AG04450 (cell line): ENCODE measurements at regions not wholly inside any gene's neighbourhood (a gene's known extent, or its start where the extent isn't known, plus 50 kb on each side); places are given as distances from the start of the nearest gene placed in this dataset.

ENCODE experiments used
- CTCF ChIA-PET: fragments of 300-600, 350-600 bp; formaldehyde crosslinking; extraction: SDS; loops from one replicate; lab custom pipeline; 2022; ENCODE audit warnings: antibody characterized with exemption, inconsistent platforms; lab: Charles Lee
- POLR2A ChIA-PET: fragments of 350-600 bp; formaldehyde crosslinking; extraction: SDS; loops from one replicate; lab custom pipeline; 2021; ENCODE audit warnings: antibody characterized with exemption, inconsistent platforms; lab: Yijun Ruan, JAX
- DNase-seq: peaks from one replicate; pipeline ENCODE4 v3.0.0-alpha.2; 2011; ENCODE audit warnings: low read depth, low spot score
- H3K27ac ChIP-seq: one replicate; pipeline ENCODE4 v1.5.1; 2012; ENCODE audit warnings: low read depth, low read length, control low read depth
- H3K27me3 ChIP-seq: one replicate; pipeline ENCODE4 v1.6.0; 2012; ENCODE audit warnings: low read length; ENCODE audit not compliant: control insufficient read depth, insufficient read depth
- H3K4me3 ChIP-seq: 2 replicates; pipeline ENCODE4 v1.5.1; 2011; ENCODE audit warnings: mild to moderate bottlenecking, low read depth, low read length, control low read depth
- H3K9me3 ChIP-seq: 2 replicates; pipeline ENCODE4 v1.5.1; 2012; ENCODE audit warnings: low read length; ENCODE audit not compliant: control insufficient read depth, insufficient read depth
- TF ChIP-seq, protein P1 (sequence below): IDR thresholded peaks from 2 replicates; pipeline ENCODE4 v1.5.1; 2011; ENCODE audit warnings: low read depth, low read length, control low read depth, inconsistent platforms

DNA sequence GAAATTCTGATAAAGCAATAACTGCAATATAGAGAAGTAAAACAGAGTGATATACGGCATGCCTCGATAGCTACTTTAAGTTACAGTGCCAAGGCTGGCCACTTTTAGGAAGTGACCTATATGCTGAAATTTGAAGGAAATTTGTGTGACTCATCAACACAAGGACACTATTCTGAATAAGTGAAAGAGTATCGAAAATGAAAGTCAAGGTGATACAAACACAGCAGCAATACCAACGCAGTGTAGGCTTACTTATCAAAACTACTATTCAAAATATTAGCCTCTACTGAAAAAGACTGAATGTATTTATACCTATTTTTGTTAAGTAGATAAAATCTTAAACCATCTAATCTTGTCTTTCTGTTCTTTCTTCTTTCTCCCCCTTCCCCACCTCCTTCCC, 459.9 kb upstream of the GNPDA2 start:
- no peaks in the 10 kb centered on the region; the same call in 1 of the 2 replicates for H3K9me3 ChIP-seq
- TF ChIP-seq, protein P1, sequence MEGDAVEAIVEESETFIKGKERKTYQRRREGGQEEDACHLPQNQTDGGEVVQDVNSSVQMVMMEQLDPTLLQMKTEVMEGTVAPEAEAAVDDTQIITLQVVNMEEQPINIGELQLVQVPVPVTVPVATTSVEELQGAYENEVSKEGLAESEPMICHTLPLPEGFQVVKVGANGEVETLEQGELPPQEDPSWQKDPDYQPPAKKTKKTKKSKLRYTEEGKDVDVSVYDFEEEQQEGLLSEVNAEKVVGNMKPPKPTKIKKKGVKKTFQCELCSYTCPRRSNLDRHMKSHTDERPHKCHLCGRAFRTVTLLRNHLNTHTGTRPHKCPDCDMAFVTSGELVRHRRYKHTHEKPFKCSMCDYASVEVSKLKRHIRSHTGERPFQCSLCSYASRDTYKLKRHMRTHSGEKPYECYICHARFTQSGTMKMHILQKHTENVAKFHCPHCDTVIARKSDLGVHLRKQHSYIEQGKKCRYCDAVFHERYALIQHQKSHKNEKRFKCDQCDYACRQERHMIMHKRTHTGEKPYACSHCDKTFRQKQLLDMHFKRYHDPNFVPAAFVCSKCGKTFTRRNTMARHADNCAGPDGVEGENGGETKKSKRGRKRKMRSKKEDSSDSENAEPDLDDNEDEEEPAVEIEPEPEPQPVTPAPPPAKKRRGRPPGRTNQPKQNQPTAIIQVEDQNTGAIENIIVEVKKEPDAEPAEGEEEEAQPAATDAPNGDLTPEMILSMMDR, result no peak
- POLR2A ChIA-PET, result no interaction called here
- no peak overlapping the region for H3K4me3 ChIP-seq
- no peak overlapping the region for H3K27ac ChIP-seq
- CTCF ChIA-PET, result no interaction called here
- DNase-seq, result no peak
- H3K27me3 ChIP-seq, result no peaks in the 10 kb centered on the region

DNA sequence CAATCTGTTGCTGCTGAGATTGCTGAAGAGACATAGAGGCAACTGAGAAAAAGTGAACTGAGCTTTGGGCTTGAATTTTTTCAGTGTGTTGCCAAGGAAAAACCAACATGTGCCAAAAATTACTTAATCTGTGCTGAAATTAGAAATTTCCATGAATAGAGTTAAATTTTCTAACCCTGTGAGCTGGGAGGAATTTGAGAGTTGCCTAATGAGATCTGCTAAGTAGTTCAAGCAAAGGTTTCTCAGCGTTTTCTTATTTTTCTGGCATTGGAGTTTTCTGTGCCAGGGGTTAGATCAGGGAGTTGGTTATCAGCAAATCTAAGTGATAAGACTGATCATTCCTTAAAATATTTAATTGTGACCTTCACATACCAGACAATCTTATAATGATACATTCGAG, 457.5 kb upstream of the GNPDA2 start:
- TF ChIP-seq, protein P1, result no peak
- CTCF ChIA-PET, result no interaction called here

DNA sequence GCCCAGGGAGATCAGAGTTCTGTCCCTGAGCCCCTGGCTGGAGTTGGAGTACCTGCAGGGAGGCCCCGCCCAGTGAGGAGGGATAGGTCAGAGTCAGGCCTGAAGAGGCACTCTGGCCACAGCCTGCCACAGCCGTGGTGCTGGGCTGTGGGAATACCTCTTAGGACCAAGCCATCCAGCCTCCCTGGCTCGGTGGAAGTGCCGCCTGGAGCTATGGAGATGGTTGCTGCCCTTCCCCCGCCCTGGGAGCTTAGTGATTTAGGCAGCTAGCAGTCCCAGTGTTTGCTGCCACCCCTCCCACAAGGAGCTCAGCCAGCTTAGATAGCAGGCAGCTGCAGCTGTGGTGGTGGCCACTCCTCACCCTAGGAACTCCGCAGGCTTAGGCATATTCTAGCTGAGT, 446.3 kb upstream of the GNPDA2 start:
- Histone ChIP-seq H3K4me3 (no peak overlapping the region), H3K9me3 (peaks cover 12% of the 10 kb centered on the region), H3K27ac (no peak overlapping the region), H3K27me3 (no peaks in the 10 kb centered on the region)
- TF ChIP-seq, protein P1, result no peak
- ChIA-PET CTCF (no interaction called here), POLR2A (no interaction called here)
- no peak for DNase-seq

More for the DNA sequence above, 457.5 kb upstream of the GNPDA2 start:
- no peak overlapping the region for H3K4me3 ChIP-seq
- no peaks in the 10 kb centered on the region; the same call in 1 of the 2 replicates for H3K9me3 ChIP-seq
- H3K27ac ChIP-seq, result no peak overlapping the region
- POLR2A ChIA-PET, result no interaction called here
- no peak for DNase-seq
- H3K27me3 ChIP-seq, result no peaks in the 10 kb centered on the region

DNA sequence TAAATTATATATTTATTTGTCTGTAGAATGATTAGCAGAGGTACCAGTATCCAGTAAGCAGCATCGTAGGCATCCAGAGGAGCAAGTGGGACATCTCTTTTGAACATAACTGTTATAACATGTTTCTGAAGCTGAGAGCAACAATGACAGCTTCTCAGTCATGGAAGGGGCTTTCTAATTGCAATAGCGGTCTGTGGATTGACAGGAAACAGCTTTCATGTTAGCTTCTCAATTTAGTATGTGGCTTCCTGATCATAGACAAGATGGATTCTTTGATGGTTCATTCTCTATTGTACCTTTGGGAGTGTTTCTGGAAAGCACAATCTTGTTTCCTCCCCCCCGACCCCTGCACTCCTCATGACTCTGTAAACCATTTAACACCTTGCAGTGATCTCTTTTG, 434.6 kb upstream of the GNPDA2 start:
- TF ChIP-seq, protein P1, result no peak
- no peak for DNase-seq
- ChIA-PET CTCF (no interaction called here), POLR2A (no interaction called here)
- Histone ChIP-seq H3K9me3 (peaks cover 4% of the 10 kb centered on the region; the same call in 1 of the 2 replicates), H3K4me3 (no peak overlapping the region), H3K27me3 (no peaks in the 10 kb centered on the region), H3K27ac (no peak overlapping the region)

DNA sequence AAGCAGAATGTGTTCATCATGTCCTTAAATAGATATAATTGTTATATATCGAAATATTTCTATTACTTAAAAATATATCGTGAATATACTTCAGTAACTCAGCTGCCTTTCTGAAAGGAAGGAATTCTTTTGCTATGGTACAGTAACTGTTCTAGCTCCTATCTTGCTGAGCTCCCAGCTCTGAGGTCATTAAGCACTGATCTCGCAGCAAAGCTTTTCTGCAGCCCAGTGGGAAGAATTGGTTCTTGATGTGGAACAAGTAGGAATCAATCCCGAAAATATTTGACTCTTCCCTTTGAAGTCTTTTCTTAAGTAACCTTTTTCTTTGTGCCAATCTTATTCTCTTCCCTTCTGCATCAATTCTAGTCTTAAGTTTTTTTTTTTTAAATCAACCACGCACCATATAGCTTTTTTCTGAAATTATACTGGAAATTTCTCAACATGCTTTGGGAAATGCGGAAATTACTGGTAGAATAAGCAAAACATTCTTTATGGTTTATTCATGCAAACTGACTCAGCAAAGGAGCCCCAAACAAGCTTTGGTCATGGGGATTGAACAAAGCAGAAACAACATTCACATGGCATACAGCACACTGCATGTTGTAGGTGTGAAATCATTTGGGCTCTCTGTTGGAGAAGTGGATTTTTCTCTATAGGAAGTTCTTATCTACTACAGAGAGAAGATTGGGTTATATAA, 428.9 kb upstream of the GNPDA2 start:
- POLR2A ChIA-PET, result no interaction called here
- TF ChIP-seq, protein P1, result no peak
- Histone ChIP-seq H3K4me3 (no peak overlapping the region), H3K9me3 (no peaks in the 10 kb centered on the region), H3K27ac (no peak overlapping the region), H3K27me3 (no peaks in the 10 kb centered on the region)
- DNase-seq, result no peak
- CTCF ChIA-PET, result no interaction called here
